ENCODE measurements at regions not wholly inside any gene's neighbourhood (a gene's known extent, or its start where the extent isn't known, plus 50 kb on each side); places are given as distances from the start of the nearest gene placed in this dataset.

- TF ChIP-seq CTCF (IDR thresholded peaks at IDR 0.05; ENCODE audit: extremely low read depth, low read depth, low read length): no peak
- Histone ChIP-seq H3K27me3 (ENCODE audit: insufficient read depth, low read length) (no peaks in the 10 kb centered on the region), H3K9me3 (ENCODE audit: low read depth, low read length) (no peaks in the 10 kb centered on the region), H3K4me2 (ENCODE audit: insufficient read depth, low read length) (no peak overlapping the region), H3K79me2 (ENCODE audit: insufficient read depth, low read length) (no peaks in the 10 kb centered on the region), H3K27ac (ENCODE audit: low read depth, low read length) (no peak overlapping the region), H3K4me3 (ENCODE audit: insufficient read depth, low read length) (no peak overlapping the region), H3K36me3 (ENCODE audit: insufficient read depth, low read length) (no peaks in the 10 kb centered on the region), H2AFZ (ENCODE audit: low read length) (no peak overlapping the region), H3K4me1 (ENCODE audit: insufficient read depth, low read length) (peaks cover 10% of the 10 kb centered on the region), H4K20me1 (ENCODE audit: insufficient read depth, low read length) (no peaks in the 10 kb centered on the region)
- no peak for DNase-seq (ENCODE audit: insufficient read length, low spot score, missing footprints)
These were observed 207.1 kb upstream of the VLDLR start for GRCh38 chr9:2414465-2414864.

- Histone ChIP-seq H3K27me3 (ENCODE audit: insufficient read depth, low read length) (no peaks in the 10 kb centered on the region), H3K9me3 (ENCODE audit: low read depth, low read length) (no peaks in the 10 kb centered on the region), H2AFZ (ENCODE audit: low read length) (no peak overlapping the region), H3K79me2 (ENCODE audit: insufficient read depth, low read length) (no peaks in the 10 kb centered on the region), H3K4me3 (ENCODE audit: insufficient read depth, low read length) (no peak overlapping the region), H3K4me1 (ENCODE audit: insufficient read depth, low read length) (peaks cover 10% of the 10 kb centered on the region), H4K20me1 (ENCODE audit: insufficient read depth, low read length) (no peaks in the 10 kb centered on the region), H3K36me3 (ENCODE audit: insufficient read depth, low read length) (no peaks in the 10 kb centered on the region), H3K27ac (ENCODE audit: low read depth, low read length) (no peak overlapping the region), H3K4me2 (ENCODE audit: insufficient read depth, low read length) (no peak overlapping the region)
- DNase-seq (ENCODE audit: insufficient read length, low spot score, missing footprints): no peak
- no peak for TF ChIP-seq CTCF (IDR thresholded peaks at IDR 0.05; ENCODE audit: extremely low read depth, low read depth, low read length)
These were observed 206.3 kb upstream of the VLDLR start for GRCh38 chr9:2415326-2415725.

- H4K20me1 ChIP-seq (ENCODE audit: insufficient read depth, low read length): no peaks in the 10 kb centered on the region
- no peak overlapping the region for H2AFZ ChIP-seq (ENCODE audit: low read length)
- no peak overlapping the region for H3K4me3 ChIP-seq (ENCODE audit: insufficient read depth, low read length)
- no peaks in the 10 kb centered on the region for H3K9me3 ChIP-seq (ENCODE audit: low read depth, low read length)
- no peak for DNase-seq (ENCODE audit: insufficient read length, low spot score, missing footprints)
- TF ChIP-seq CTCF (IDR thresholded peaks at IDR 0.05; ENCODE audit: extremely low read depth, low read depth, low read length): no peak
- H3K27ac ChIP-seq (ENCODE audit: low read depth, low read length): no peak overlapping the region
- H3K4me2 ChIP-seq (ENCODE audit: insufficient read depth, low read length): no peak overlapping the region
- no peaks in the 10 kb centered on the region for H3K79me2 ChIP-seq (ENCODE audit: insufficient read depth, low read length)
- no peaks in the 10 kb centered on the region for H3K36me3 ChIP-seq (ENCODE audit: insufficient read depth, low read length)
- H3K4me1 ChIP-seq (ENCODE audit: insufficient read depth, low read length): peaks cover under 1% of the 10 kb centered on the region
- no peaks in the 10 kb centered on the region for H3K27me3 ChIP-seq (ENCODE audit: insufficient read depth, low read length)
These were observed 203.9 kb upstream of the VLDLR start for GRCh38 chr9:2417730-2418129.

- TF ChIP-seq CTCF (IDR thresholded peaks at IDR 0.05; ENCODE audit: extremely low read depth, low read depth, low read length): no peak
- Histone ChIP-seq H3K4me3 (ENCODE audit: insufficient read depth, low read length) (no peak overlapping the region), H3K27me3 (ENCODE audit: insufficient read depth, low read length) (no peaks in the 10 kb centered on the region), H3K4me1 (ENCODE audit: insufficient read depth, low read length) (no peaks in the 10 kb centered on the region), H2AFZ (ENCODE audit: low read length) (no peak overlapping the region), H3K4me2 (ENCODE audit: insufficient read depth, low read length) (no peak overlapping the region), H3K79me2 (ENCODE audit: insufficient read depth, low read length) (no peaks in the 10 kb centered on the region), H3K36me3 (ENCODE audit: insufficient read depth, low read length) (no peaks in the 10 kb centered on the region), H4K20me1 (ENCODE audit: insufficient read depth, low read length) (no peaks in the 10 kb centered on the region), H3K27ac (ENCODE audit: low read depth, low read length) (no peak overlapping the region), H3K9me3 (ENCODE audit: low read depth, low read length) (no peaks in the 10 kb centered on the region)
- no peak for DNase-seq (ENCODE audit: insufficient read length, low spot score, missing footprints)
These were observed 203.0 kb upstream of the VLDLR start for GRCh38 chr9:2418619-2419018.
